ENCODE measurements at regions not wholly inside any gene's neighbourhood (a gene's known extent, or its start where the extent isn't known, plus 50 kb on each side); places are given as distances from the start of the nearest gene placed in this dataset.

GRCh38 chr14:96734076-96734622, 63.0 kb upstream of the VRK1 start:
- no peak for TF ChIP-seq SUZ12 (IDR thresholded peaks at IDR 0.05; ENCODE audit: extremely low read depth, insufficient read depth, insufficient read length)
- no peak for TF ChIP-seq ZNF274 (IDR thresholded peaks at IDR 0.05; ENCODE audit: low read depth, low read length)
- no peak for TF ChIP-seq YY1 (IDR thresholded peaks at IDR 0.05; ENCODE audit: insufficient read depth, insufficient read length)
